Mesothelial cell of epicardium (in vitro differentiated cells): ENCODE measurements at regions not wholly inside any gene's neighbourhood (a gene's known extent, or its start where the extent isn't known, plus 50 kb on each side); places are given as distances from the start of the nearest gene placed in this dataset.
A peak's percentile ranks its signal among the peaks of the same experiment; 100 is the strongest.

Source experiments
- DNase-seq, 2 experiments: peaks; one replicate each; pipeline ENCODE4 v3.0.0; 2021; ENCODE audit warnings: low spot score in 2 of 2; ENCODE audit not compliant: unreplicated experiment in 2 of 2
- H3K27ac Mint-ChIP-seq: 2 replicates; pipeline ENCODE4 v1.8.0; 2021; ENCODE audit warnings: mixed read lengths
- H3K27me3 Mint-ChIP-seq: 2 replicates; pipeline ENCODE4 v1.8.0; 2021; ENCODE audit warnings: low read depth, mixed read lengths
- H3K36me3 Mint-ChIP-seq: 2 replicates; pipeline ENCODE4 v1.8.0; 2021; ENCODE audit warnings: mixed read lengths
- H3K4me1 Mint-ChIP-seq: 2 replicates; pipeline ENCODE4 v1.8.0; 2021; ENCODE audit warnings: mixed read lengths
- H3K4me3 Mint-ChIP-seq: 2 replicates; pipeline ENCODE4 v1.8.0; 2021; ENCODE audit warnings: mild to moderate bottlenecking, moderate library complexity, mixed read lengths
- H3K9me3 Mint-ChIP-seq: 2 replicates; pipeline ENCODE4 v1.8.0; 2021; ENCODE audit warnings: mixed read lengths
- CTCF ChIP-seq: fragments of 200-600 bp; sonication (generic); IDR thresholded peaks from one replicate; pipeline ENCODE4 v1.5.0; 2021; ENCODE audit warnings: antibody characterized with exemption; ENCODE audit not compliant: unreplicated experiment

- Mint-ChIP-seq H3K4me1 (peaks cover 19% of the 10 kb centered on the region), H3K4me3 (no peak overlapping the region), H3K9me3 (peaks cover 9% of the 10 kb centered on the region), H3K27ac (no peak overlapping the region), H3K27me3 (no peaks in the 10 kb centered on the region), H3K36me3 (peaks cover 8% of the 10 kb centered on the region)
- no peak for TF ChIP-seq CTCF
- DNase-seq: no peak
Observed at GRCh38 chr7:81014908-81015307, 96.1 kb upstream of the SEMA3C start.

GRCh38 chr7:81014266-81014665 is 95.4 kb upstream of the SEMA3C start:
- H3K4me3 Mint-ChIP-seq: no peak overlapping the region
- no peak for TF ChIP-seq CTCF
- peak overlapping the region; percentile 56 for H3K27ac Mint-ChIP-seq
- H3K9me3 Mint-ChIP-seq: peaks cover 9% of the 10 kb centered on the region
- peaks cover 8% of the 10 kb centered on the region for H3K36me3 Mint-ChIP-seq
- no peaks in the 10 kb centered on the region for H3K27me3 Mint-ChIP-seq
- DNase-seq: no peak
- H3K4me1 Mint-ChIP-seq: peaks cover 19% of the 10 kb centered on the region

GRCh38 chr7:81013083-81013817 is 94.4 kb upstream of the SEMA3C start:
- peaks cover 24% of the 10 kb centered on the region for H3K4me1 Mint-ChIP-seq
- peaks cover 14% of the 10 kb centered on the region for H3K9me3 Mint-ChIP-seq
- peak overlapping the region; percentile 88 for H3K27ac Mint-ChIP-seq
- peaks cover 14% of the 10 kb centered on the region for H3K36me3 Mint-ChIP-seq
- H3K4me3 Mint-ChIP-seq: no peak overlapping the region
- no peak for DNase-seq
- no peak for TF ChIP-seq CTCF
- no peaks in the 10 kb centered on the region for H3K27me3 Mint-ChIP-seq

- H3K36me3 Mint-ChIP-seq: peaks cover 14% of the 10 kb centered on the region
- TF ChIP-seq CTCF: no peak
- peaks cover 17% of the 10 kb centered on the region for H3K9me3 Mint-ChIP-seq
- H3K4me3 Mint-ChIP-seq: no peak overlapping the region
- H3K4me1 Mint-ChIP-seq: peaks cover 44% of the 10 kb centered on the region
- H3K27me3 Mint-ChIP-seq: no peaks in the 10 kb centered on the region
- DNase-seq: no peak
- H3K27ac Mint-ChIP-seq: peak overlapping the region; percentile 60
Observed at GRCh38 chr7:81008901-81009300, 90.0 kb upstream of the SEMA3C start.

GRCh38 chr7:81007051-81007450 is 88.2 kb upstream of the SEMA3C start:
- H3K4me1 Mint-ChIP-seq: peaks cover 40% of the 10 kb centered on the region
- no peaks in the 10 kb centered on the region for H3K27me3 Mint-ChIP-seq
- TF ChIP-seq CTCF: no peak
- H3K4me3 Mint-ChIP-seq: no peak overlapping the region
- H3K36me3 Mint-ChIP-seq: peaks cover 9% of the 10 kb centered on the region
- H3K27ac Mint-ChIP-seq: peak overlapping the region; percentile 85
- peaks cover 13% of the 10 kb centered on the region for H3K9me3 Mint-ChIP-seq
- no peak for DNase-seq
